ENCODE measurements at regions not wholly inside any gene's neighbourhood (a gene's known extent, or its start where the extent isn't known, plus 50 kb on each side); places are given as distances from the start of the nearest gene placed in this dataset.

DNA sequence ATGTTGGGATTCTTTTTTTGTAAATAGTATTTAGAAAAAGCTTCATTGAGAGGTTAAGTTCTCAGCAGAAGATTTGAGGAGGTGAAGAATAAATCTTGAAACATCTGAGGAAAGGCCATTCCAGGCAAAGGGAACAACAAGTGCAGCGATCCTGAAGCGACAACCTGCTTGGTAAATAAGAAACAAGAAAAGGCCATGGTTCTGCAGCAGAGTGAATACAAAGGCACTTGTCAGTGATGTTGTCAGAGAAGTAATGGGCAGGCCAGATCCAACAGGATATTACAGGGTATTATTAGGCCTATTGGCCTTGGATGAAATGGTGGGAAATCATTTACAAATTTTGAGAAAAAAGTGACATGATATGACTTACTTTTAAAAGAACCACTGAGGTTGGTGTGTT is 960.0 kb downstream of the PLA2G4A start:
- no peaks in the 10 kb centered on the region for H3K36me3 ChIP-seq (ENCODE audit: insufficient read depth, low read length)
- H3K4me3 ChIP-seq (ENCODE audit: low read length) = no peak overlapping the region
- H3K4me2 ChIP-seq (ENCODE audit: low read length) = no peak overlapping the region
- H3K27me3 ChIP-seq (ENCODE audit: control insufficient read depth, insufficient read depth, low read length) = no peaks in the 10 kb centered on the region
- H3K4me1 ChIP-seq (ENCODE audit: control insufficient read depth, insufficient read depth, low read length) = no peaks in the 10 kb centered on the region
- no peaks in the 10 kb centered on the region for H3K9me3 ChIP-seq (replicated peaks; ENCODE audit: low read length)
- no peak overlapping the region for H3K9ac ChIP-seq (ENCODE audit: low read depth, low read length)

DNA sequence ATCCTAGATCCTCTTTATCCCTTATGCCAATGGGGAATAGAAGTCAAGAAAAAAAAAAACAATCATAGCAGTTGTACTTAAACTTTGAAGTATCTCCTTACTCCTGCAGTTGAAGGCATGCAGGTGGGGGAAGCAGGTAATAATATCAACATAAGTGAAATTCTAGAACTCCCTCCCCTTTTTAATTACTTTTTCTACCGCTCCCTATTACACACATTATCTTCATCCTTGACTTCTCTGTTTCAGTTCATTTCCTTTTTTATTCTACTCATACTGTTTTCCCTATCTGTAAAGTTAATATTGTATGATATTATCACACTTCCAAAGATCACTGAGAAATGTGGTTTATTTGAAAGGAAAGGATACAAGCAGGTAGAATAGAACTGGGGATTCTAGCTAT is 962.0 kb downstream of the PLA2G4A start:
- H3K4me2 ChIP-seq (ENCODE audit: low read length) = no peak overlapping the region
- H3K9ac ChIP-seq (ENCODE audit: low read depth, low read length) = no peak overlapping the region
- H3K27me3 ChIP-seq (ENCODE audit: control insufficient read depth, insufficient read depth, low read length) = no peaks in the 10 kb centered on the region

DNA sequence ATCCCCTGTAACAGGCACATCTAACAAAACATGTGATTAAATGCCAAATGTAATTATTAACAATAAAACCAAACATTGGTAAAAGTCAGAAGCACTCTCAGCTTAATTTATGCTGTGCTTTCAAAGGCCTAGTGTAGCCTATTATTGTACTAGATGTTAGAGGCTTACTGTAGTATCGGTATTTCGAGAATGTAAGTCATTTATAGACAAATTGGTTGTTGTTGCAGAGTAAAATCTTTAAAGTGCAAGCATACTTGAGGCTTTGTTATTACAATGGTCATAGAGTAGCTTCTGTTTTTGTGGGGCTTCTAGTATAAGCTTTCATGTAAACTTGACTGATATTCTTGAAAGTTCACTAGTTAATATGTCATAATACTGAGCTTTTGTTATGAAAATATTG is 965.8 kb downstream of the PLA2G4A start:
- no peaks in the 10 kb centered on the region for H3K4me1 ChIP-seq (ENCODE audit: control insufficient read depth, insufficient read depth, low read length)
- H3K4me2 ChIP-seq (ENCODE audit: low read length) = no peak overlapping the region
- no peak overlapping the region for H3K4me3 ChIP-seq (ENCODE audit: low read length)
- no peaks in the 10 kb centered on the region for H3K36me3 ChIP-seq (ENCODE audit: insufficient read depth, low read length)
- no peaks in the 10 kb centered on the region for H3K27me3 ChIP-seq (ENCODE audit: control insufficient read depth, insufficient read depth, low read length)
- H3K9ac ChIP-seq (ENCODE audit: low read depth, low read length) = no peak overlapping the region
- no peaks in the 10 kb centered on the region for H3K9me3 ChIP-seq (replicated peaks; ENCODE audit: low read length)

More for the DNA sequence above, 962.0 kb downstream of the PLA2G4A start:
- Histone ChIP-seq H3K4me3 (ENCODE audit: low read length) (no peak overlapping the region), H3K9me3 (replicated peaks; ENCODE audit: low read length) (no peaks in the 10 kb centered on the region), H3K4me1 (ENCODE audit: control insufficient read depth, insufficient read depth, low read length) (no peaks in the 10 kb centered on the region), H3K36me3 (ENCODE audit: insufficient read depth, low read length) (no peaks in the 10 kb centered on the region)

DNA sequence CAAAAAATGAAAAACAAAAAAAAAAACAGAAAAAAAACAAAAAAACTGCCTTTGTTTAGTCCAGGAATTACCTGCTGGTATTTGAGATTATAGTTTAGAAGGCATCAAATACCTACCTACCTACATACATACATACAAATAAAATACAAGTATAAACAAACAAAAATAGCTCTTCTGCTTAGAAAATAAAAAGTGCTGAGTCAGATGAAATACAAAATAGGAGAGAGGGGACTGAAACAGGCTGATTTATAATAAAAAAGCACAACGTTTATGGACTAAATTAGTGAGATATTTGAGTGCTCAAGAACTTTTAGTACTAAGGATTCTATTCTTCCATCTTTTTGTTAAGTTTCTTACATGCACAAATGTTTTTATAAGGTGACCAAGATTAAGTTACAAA is 980.8 kb downstream of the PLA2G4A start:
- Histone ChIP-seq H3K9me3 (replicated peaks; ENCODE audit: low read length) (no peaks in the 10 kb centered on the region), H3K9ac (ENCODE audit: low read depth, low read length) (no peak overlapping the region)

DNA sequence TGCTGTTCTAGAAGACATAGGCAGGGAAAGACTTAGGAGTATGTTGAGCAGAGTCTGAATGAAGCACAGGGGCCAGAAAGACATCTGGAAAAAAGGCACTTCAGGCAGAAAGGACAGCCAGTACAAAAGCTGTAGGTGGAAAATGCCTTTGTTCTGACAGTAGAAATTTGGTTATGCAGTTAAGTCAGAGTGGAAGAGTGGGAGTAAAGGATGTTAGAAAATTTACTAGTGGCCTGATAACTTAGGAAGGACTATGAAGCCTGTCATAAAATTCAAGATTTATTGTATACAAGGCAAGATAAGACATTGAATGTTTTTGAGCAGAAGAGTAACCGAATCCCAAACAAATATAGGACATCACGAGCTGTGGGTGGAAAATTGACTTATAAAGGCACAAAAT is 987.9 kb downstream of the PLA2G4A start:
- H3K4me3 ChIP-seq (ENCODE audit: low read length) = no peak overlapping the region
- no peaks in the 10 kb centered on the region for H3K4me1 ChIP-seq (ENCODE audit: control insufficient read depth, insufficient read depth, low read length)
- no peaks in the 10 kb centered on the region for H3K27me3 ChIP-seq (ENCODE audit: control insufficient read depth, insufficient read depth, low read length)
- no peaks in the 10 kb centered on the region for H3K36me3 ChIP-seq (ENCODE audit: insufficient read depth, low read length)
- H3K9ac ChIP-seq (ENCODE audit: low read depth, low read length) = no peak overlapping the region
- no peak overlapping the region for H3K4me2 ChIP-seq (ENCODE audit: low read length)
- no peaks in the 10 kb centered on the region for H3K9me3 ChIP-seq (replicated peaks; ENCODE audit: low read length)

More for the DNA sequence above, 980.8 kb downstream of the PLA2G4A start:
- Histone ChIP-seq H3K4me2 (ENCODE audit: low read length) (no peak overlapping the region), H3K36me3 (ENCODE audit: insufficient read depth, low read length) (no peaks in the 10 kb centered on the region), H3K4me1 (ENCODE audit: control insufficient read depth, insufficient read depth, low read length) (no peaks in the 10 kb centered on the region), H3K27me3 (ENCODE audit: control insufficient read depth, insufficient read depth, low read length) (no peaks in the 10 kb centered on the region), H3K4me3 (ENCODE audit: low read length) (no peak overlapping the region)

DNA sequence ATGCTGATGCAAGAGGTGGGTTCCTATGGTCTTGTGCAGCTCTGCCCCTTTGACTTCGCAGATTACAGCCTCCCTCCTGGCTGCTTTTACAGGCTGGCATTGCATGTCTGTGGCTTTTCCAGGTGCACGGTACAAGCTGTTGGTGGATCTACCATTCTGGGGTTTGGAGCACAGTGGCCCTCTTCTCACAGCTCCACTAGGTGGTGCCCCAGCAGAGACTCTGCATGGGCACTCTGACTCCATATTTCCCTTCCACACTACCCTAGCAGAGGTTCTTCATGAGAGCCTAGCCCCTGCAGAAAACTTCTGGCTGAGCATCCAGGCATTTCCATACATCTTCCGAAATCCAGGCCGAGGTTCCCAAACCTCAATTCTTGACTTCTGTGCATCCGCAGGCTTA is 989.0 kb downstream of the PLA2G4A start:
- Histone ChIP-seq H3K4me3 (ENCODE audit: low read length) (no peak overlapping the region), H3K9ac (ENCODE audit: low read depth, low read length) (no peak overlapping the region), H3K36me3 (ENCODE audit: insufficient read depth, low read length) (no peaks in the 10 kb centered on the region), H3K4me1 (ENCODE audit: control insufficient read depth, insufficient read depth, low read length) (no peaks in the 10 kb centered on the region), H3K9me3 (replicated peaks; ENCODE audit: low read length) (no peaks in the 10 kb centered on the region), H3K4me2 (ENCODE audit: low read length) (no peak overlapping the region), H3K27me3 (ENCODE audit: control insufficient read depth, insufficient read depth, low read length) (no peaks in the 10 kb centered on the region)

DNA sequence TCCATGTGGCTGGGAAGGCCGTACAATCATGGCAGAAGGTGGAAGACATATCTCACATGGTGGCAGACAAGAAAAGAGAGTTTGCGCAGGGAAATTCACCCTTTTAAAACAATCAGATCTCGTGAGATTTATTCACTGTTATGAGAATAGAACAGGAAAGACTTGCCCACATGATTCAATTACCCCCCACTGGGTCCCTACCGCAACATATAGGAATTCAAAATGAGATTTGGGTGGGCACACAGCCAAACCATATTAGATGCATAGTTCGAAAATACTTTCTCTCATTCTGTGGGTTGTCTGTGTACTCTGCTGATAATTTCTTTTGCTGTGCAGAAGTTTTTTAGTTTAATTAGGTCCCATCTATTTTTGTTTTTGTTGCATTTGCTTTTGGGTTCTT is 990.3 kb downstream of the PLA2G4A start:
- Histone ChIP-seq H3K27me3 (ENCODE audit: control insufficient read depth, insufficient read depth, low read length) (no peaks in the 10 kb centered on the region), H3K9me3 (replicated peaks; ENCODE audit: low read length) (no peaks in the 10 kb centered on the region), H3K4me2 (ENCODE audit: low read length) (no peak overlapping the region), H3K4me3 (ENCODE audit: low read length) (no peak overlapping the region), H3K9ac (ENCODE audit: low read depth, low read length) (no peak overlapping the region), H3K4me1 (ENCODE audit: control insufficient read depth, insufficient read depth, low read length) (no peaks in the 10 kb centered on the region), H3K36me3 (ENCODE audit: insufficient read depth, low read length) (no peaks in the 10 kb centered on the region)

DNA sequence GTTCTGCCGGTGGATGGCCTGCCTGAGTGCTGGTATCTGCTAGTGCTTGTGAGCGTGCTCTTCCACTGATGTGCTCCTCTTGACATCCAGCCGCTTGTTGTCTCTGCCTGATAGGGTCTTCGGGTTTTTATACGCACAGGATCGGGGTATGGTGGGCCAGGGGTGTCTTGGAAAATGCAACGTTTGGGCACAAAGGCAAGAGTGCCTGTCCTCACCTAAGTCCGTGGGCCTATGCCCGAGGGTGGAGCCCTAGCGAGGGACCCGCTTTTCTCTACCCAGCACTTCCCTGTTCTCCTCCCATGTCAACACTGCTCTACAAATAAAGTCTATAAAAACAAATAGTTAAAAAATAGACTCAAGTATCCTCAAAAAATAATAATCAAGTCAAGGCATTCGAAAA is 1007.8 kb downstream of the PLA2G4A start:
- Histone ChIP-seq H3K9ac (ENCODE audit: low read depth, low read length) (no peak overlapping the region), H3K36me3 (ENCODE audit: insufficient read depth, low read length) (no peaks in the 10 kb centered on the region), H3K4me2 (ENCODE audit: low read length) (no peak overlapping the region), H3K27me3 (ENCODE audit: control insufficient read depth, insufficient read depth, low read length) (no peaks in the 10 kb centered on the region), H3K4me1 (ENCODE audit: control insufficient read depth, insufficient read depth, low read length) (no peaks in the 10 kb centered on the region), H3K9me3 (replicated peaks; ENCODE audit: low read length) (no peaks in the 10 kb centered on the region), H3K4me3 (ENCODE audit: low read length) (no peak overlapping the region)

DNA sequence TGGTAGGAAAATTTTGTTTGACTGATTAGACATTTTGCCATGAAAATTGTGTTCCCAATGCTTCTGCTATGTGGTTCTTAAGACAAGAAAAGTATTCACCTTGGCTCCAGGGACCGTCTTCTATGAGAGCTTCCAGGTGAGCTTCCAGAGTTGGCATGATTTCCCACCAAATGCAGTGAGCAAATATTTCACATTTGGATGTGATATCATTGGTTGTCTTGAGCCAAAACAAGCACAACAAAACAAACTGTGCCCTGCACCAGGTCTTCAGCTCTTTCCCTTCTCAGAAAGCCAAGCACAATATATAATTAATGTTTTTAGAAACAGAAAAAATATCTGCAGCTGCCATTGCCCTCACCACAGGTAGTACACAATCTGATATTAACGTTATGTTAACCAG is 1009.0 kb downstream of the PLA2G4A start:
- Histone ChIP-seq H3K4me3 (ENCODE audit: low read length) (no peak overlapping the region), H3K4me2 (ENCODE audit: low read length) (no peak overlapping the region), H3K9ac (ENCODE audit: low read depth, low read length) (no peak overlapping the region), H3K36me3 (ENCODE audit: insufficient read depth, low read length) (no peaks in the 10 kb centered on the region), H3K27me3 (ENCODE audit: control insufficient read depth, insufficient read depth, low read length) (no peaks in the 10 kb centered on the region), H3K4me1 (ENCODE audit: control insufficient read depth, insufficient read depth, low read length) (no peaks in the 10 kb centered on the region), H3K9me3 (replicated peaks; ENCODE audit: low read length) (no peaks in the 10 kb centered on the region)

DNA sequence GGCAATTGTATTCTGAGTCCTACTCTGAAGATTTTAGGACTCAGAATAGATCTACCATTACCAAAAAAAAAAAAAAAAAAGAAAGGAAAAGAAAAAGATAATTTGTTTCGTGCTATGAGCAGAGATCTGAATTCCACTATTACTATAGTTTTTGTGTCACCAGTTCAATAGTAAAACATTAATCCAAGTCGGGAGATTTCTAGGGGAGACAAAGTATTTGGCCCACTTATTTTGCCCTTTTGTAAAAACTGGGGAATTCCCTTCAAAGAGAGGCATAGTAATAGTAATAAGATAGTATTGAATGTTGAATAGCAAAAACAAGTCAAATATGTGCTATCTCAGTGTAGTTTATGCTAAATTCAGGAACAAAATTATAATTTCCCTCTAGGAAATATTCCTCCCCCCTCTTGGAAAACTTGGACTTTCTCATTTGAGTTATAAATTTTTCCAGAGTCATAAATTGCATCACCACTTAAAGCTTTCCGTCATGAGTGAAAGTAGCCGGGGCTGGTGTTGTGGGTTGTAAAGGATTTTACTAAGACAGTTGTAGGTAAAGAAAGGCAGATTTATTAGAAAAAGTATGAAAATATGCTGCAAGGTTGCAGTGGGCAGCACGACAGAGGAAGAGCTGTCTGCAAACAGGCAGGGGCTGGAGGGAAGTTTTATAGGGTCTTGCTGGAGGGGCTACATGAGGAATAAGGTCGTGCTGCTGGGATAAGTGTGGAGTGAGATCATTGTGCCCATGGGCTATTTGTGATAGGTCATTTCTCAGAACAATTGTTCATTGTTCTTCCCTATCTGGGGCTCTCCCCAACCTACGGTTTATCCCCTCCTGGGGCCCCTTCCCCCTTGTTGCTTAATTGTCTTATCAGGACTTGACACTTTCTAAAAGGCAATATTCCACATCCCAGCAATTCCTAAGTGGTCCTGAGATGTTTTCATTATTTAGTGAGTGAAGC is 1009.9 kb downstream of the PLA2G4A start:
- Histone ChIP-seq H3K4me3 (ENCODE audit: low read length) (no peak overlapping the region), H3K9me3 (replicated peaks; ENCODE audit: low read length) (no peaks in the 10 kb centered on the region), H3K4me2 (ENCODE audit: low read length) (no peak overlapping the region), H3K4me1 (ENCODE audit: control insufficient read depth, insufficient read depth, low read length) (no peaks in the 10 kb centered on the region), H3K36me3 (ENCODE audit: insufficient read depth, low read length) (no peaks in the 10 kb centered on the region), H3K9ac (ENCODE audit: low read depth, low read length) (no peak overlapping the region), H3K27me3 (ENCODE audit: control insufficient read depth, insufficient read depth, low read length) (no peaks in the 10 kb centered on the region)

DNA sequence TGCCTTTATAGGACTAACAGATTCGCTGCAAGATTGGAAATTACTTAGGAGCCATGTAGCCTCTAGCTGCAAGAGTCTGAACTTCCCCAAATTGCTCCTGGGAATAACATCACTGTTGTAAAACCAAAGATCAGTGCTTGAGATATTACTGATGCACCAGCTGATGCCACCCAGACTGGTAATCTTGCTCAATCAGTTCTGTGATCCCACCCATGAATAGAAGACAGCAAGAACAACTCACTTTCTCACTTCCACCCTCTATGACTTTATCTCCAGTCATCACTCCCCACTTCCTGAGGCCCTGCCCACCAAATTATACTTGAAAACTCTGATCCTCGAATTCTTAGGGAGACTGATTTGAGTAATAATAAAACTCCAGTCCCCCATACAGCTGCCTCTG is 1011.1 kb downstream of the PLA2G4A start:
- Histone ChIP-seq H3K36me3 (ENCODE audit: insufficient read depth, low read length) (no peaks in the 10 kb centered on the region), H3K9ac (ENCODE audit: low read depth, low read length) (no peak overlapping the region), H3K27me3 (ENCODE audit: control insufficient read depth, insufficient read depth, low read length) (no peaks in the 10 kb centered on the region), H3K9me3 (replicated peaks; ENCODE audit: low read length) (no peaks in the 10 kb centered on the region), H3K4me1 (ENCODE audit: control insufficient read depth, insufficient read depth, low read length) (no peaks in the 10 kb centered on the region), H3K4me3 (ENCODE audit: low read length) (no peak overlapping the region), H3K4me2 (ENCODE audit: low read length) (no peak overlapping the region)

DNA sequence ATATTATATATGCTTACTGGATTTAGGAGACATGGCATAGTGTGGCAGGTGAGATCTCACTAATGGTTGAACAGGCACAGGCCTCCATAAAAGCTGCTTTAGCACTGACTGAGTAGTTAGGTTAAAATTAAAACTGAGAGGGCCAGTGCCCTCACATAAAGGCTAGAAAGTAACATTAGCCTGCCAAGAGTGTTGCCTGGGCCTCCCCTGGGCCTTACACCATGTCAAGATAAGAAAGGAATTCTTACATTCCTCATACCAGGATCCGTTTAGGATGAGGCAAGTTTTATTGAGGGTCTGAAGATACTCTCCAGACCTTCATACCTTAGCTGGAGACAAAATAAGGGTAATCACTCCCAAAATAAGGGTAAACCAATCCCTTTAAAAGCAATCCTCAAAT is 1011.8 kb downstream of the PLA2G4A start:
- H3K4me3 ChIP-seq (ENCODE audit: low read length) = no peak overlapping the region

More for the DNA sequence above, 1011.8 kb downstream of the PLA2G4A start:
- H3K4me1 ChIP-seq (ENCODE audit: control insufficient read depth, insufficient read depth, low read length) = no peaks in the 10 kb centered on the region
- H3K27me3 ChIP-seq (ENCODE audit: control insufficient read depth, insufficient read depth, low read length) = no peaks in the 10 kb centered on the region
- H3K9ac ChIP-seq (ENCODE audit: low read depth, low read length) = no peak overlapping the region
- no peak overlapping the region for H3K4me2 ChIP-seq (ENCODE audit: low read length)
- no peaks in the 10 kb centered on the region for H3K9me3 ChIP-seq (replicated peaks; ENCODE audit: low read length)
- no peaks in the 10 kb centered on the region for H3K36me3 ChIP-seq (ENCODE audit: insufficient read depth, low read length)
